H1 (cell line): ENCODE measurements at regions not wholly inside any gene's neighbourhood (a gene's known extent, or its start where the extent isn't known, plus 50 kb on each side); places are given as distances from the start of the nearest gene placed in this dataset.

Experiments
- EP300 ChIP-seq, 2 experiments: IDR thresholded peaks; 1 replicate in 1 of 2; 2 replicates in 1 of 2; pipeline ENCODE4 v1.6.1; 2011 to 2012; ENCODE audit warnings: low read depth in 2 of 2, low read length in 2 of 2, mild to moderate bottlenecking in 2 of 2, borderline replicate concordance in 1 of 2, inconsistent platforms in 1 of 2, moderate library complexity in 1 of 2

- no peak for TF ChIP-seq EP300 (IDR thresholded peaks at IDR 0.05; ENCODE audit: borderline replicate concordance in 1 of 2, low read depth in 2 of 2, low read length in 2 of 2)
Observed at GRCh38 chr2:150733051-150733618, 245.7 kb upstream of the RND3 start (continued).
